Astrocyte (in vitro differentiated cells and primary cell): ENCODE measurements at regions not wholly inside any gene's neighbourhood (a gene's known extent, or its start where the extent isn't known, plus 50 kb on each side); places are given as distances from the start of the nearest gene placed in this dataset.

ENCODE experiments used
- DNase-seq: peaks from one replicate; pipeline ENCODE4 v3.0.0-alpha.2; 2010; ENCODE audit warnings: low read depth
- FAIRE-seq: peaks from 2 replicates; lab custom pipeline; 2011; peaks lifted over from hg19 to GRCh38; lab: Jason Lieb, UNC
- H2AFZ ChIP-seq: 2 replicates; pipeline ENCODE4 v1.6.0; 2012; ENCODE audit warnings: low read depth, low read length, inconsistent platforms
- H3K27ac ChIP-seq: 2 replicates; pipeline ENCODE4 v1.5.1; 2011; ENCODE audit warnings: low read depth, low read length, inconsistent platforms
- H3K27me3 ChIP-seq: 2 replicates; pipeline ENCODE4 v1.6.0; 2011; ENCODE audit warnings: low read length, inconsistent platforms; ENCODE audit not compliant: insufficient read depth
- H3K36me3 ChIP-seq: 2 replicates; pipeline ENCODE4 v1.5.1; 2011; ENCODE audit warnings: low read length, inconsistent platforms; ENCODE audit not compliant: insufficient read depth
- H3K4me1 ChIP-seq: 2 replicates; pipeline ENCODE4 v1.5.1; 2011; ENCODE audit warnings: low read length, inconsistent platforms; ENCODE audit not compliant: insufficient read depth
- H3K4me2 ChIP-seq: 2 replicates; pipeline ENCODE4 v1.6.0; 2012; ENCODE audit warnings: low read length, inconsistent platforms
- H3K4me3 ChIP-seq: 2 replicates; pipeline ENCODE4 v1.5.1; 2011; ENCODE audit warnings: low read depth, mild to moderate bottlenecking, low read length, inconsistent platforms; ENCODE audit not compliant: insufficient read depth
- H3K79me2 ChIP-seq: 2 replicates; pipeline ENCODE4 v1.6.0; 2012; ENCODE audit warnings: mild to moderate bottlenecking, low read length, inconsistent platforms; ENCODE audit not compliant: insufficient read depth
- H3K9ac ChIP-seq: 2 replicates; pipeline ENCODE4 v1.6.0; 2012; ENCODE audit warnings: mild to moderate bottlenecking, low read length, inconsistent platforms
- H3K9me3 ChIP-seq: 2 replicates; pipeline ENCODE4 v1.5.1; 2012; ENCODE audit warnings: low read depth, mild to moderate bottlenecking, low read length, inconsistent platforms; ENCODE audit not compliant: insufficient read depth
- H4K20me1 ChIP-seq: 2 replicates; pipeline ENCODE4 v1.6.0; 2012; ENCODE audit warnings: low read length, inconsistent platforms; ENCODE audit not compliant: insufficient read depth
- H3K27ac Mint-ChIP-seq: one replicate; pipeline ENCODE4 v1.8.0; 2021; ENCODE audit warnings: mild to moderate bottlenecking, mixed read lengths; ENCODE audit not compliant: unreplicated experiment
- H3K27me3 Mint-ChIP-seq: one replicate; pipeline ENCODE4 v1.8.0; 2021; ENCODE audit warnings: low read depth, mixed read lengths; ENCODE audit not compliant: unreplicated experiment
- H3K36me3 Mint-ChIP-seq: one replicate; pipeline ENCODE4 v1.8.0; 2021; ENCODE audit warnings: low read depth, mixed read lengths; ENCODE audit not compliant: unreplicated experiment
- H3K4me1 Mint-ChIP-seq: one replicate; pipeline ENCODE4 v1.8.0; 2021; ENCODE audit warnings: low read depth, mixed read lengths; ENCODE audit not compliant: unreplicated experiment
- H3K4me3 Mint-ChIP-seq: one replicate; pipeline ENCODE4 v1.8.0; 2021; ENCODE audit warnings: mild to moderate bottlenecking, moderate library complexity, mixed read lengths; ENCODE audit not compliant: unreplicated experiment
- H3K9me3 Mint-ChIP-seq: one replicate; pipeline ENCODE4 v1.8.0; 2021; ENCODE audit warnings: mild to moderate bottlenecking, mixed read lengths; ENCODE audit not compliant: unreplicated experiment
- CTCF ChIP-seq: IDR thresholded peaks from 2 replicates; pipeline ENCODE4 v1.5.1; 2011; ENCODE audit warnings: low read depth, mild to moderate bottlenecking, inconsistent platforms, low read length, moderate library complexity; ENCODE audit not compliant: insufficient read depth
- EZH2 ChIP-seq: IDR thresholded peaks from 2 replicates; pipeline ENCODE4 v1.6.1; 2012; ENCODE audit warnings: mild to moderate bottlenecking, low read length, inconsistent platforms; ENCODE audit not compliant: insufficient read depth

- no peaks in the 10 kb centered on the region for H3K36me3 ChIP-seq
- no peaks in the 10 kb centered on the region for H3K79me2 ChIP-seq
- no peak overlapping the region for H3K9ac ChIP-seq
- H3K27me3 ChIP-seq = no peaks in the 10 kb centered on the region
- no peak overlapping the region for H2AFZ ChIP-seq
- Mint-ChIP-seq H3K4me1 (peaks cover 12% of the 10 kb centered on the region), H3K9me3 (no peaks in the 10 kb centered on the region), H3K36me3 (no peaks in the 10 kb centered on the region), H3K27me3 (no peaks in the 10 kb centered on the region), H3K27ac (no peak overlapping the region), H3K4me3 (no peak overlapping the region)
- no peak overlapping the region for H3K4me2 ChIP-seq
- peaks cover 9% of the 10 kb centered on the region for H3K4me1 ChIP-seq
- FAIRE-seq (no peak), DNase-seq (no peak)
- no peaks in the 10 kb centered on the region for H4K20me1 ChIP-seq
- TF ChIP-seq EZH2 = no peak
- no peak for TF ChIP-seq CTCF
- H3K9me3 ChIP-seq = no peaks in the 10 kb centered on the region
- H3K27ac ChIP-seq = no peak overlapping the region
- H3K4me3 ChIP-seq = no peak overlapping the region
Observed at GRCh38 chr13:48165063-48165462, 67.9 kb upstream of the ITM2B start.

DNA sequence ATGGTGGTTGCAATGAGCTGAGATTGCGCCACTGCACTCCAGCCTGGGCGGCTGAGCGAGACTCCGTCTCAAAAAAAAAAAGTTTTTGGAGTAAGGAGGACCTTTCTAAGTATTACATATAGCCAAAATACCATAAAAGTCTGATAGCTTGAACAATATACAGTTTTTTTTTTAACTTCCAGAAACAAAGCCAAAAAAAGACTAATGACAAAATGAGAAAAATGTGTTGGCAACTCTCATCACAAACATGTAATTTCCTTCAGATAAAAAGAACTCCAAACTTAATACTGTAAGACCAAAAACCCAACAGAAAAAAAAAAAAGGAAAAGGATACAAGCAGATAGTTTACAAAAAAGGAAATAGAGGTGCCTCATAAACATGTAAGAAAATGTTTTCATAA, 68.2 kb upstream of the MED4 start:
- H3K4me1 Mint-ChIP-seq = peaks cover 25% of the 10 kb centered on the region
- H3K9me3 ChIP-seq = no peaks in the 10 kb centered on the region
- no peak overlapping the region for H3K4me3 ChIP-seq
- no peaks in the 10 kb centered on the region for H3K9me3 Mint-ChIP-seq
- TF ChIP-seq EZH2 (no peak), CTCF (no peak)
- no peaks in the 10 kb centered on the region for H3K36me3 ChIP-seq
- H3K4me1 ChIP-seq = peaks cover 19% of the 10 kb centered on the region
- H4K20me1 ChIP-seq = no peaks in the 10 kb centered on the region
- H3K9ac ChIP-seq = no peak overlapping the region
- DNase-seq (no peak), FAIRE-seq (no peak)
- H2AFZ ChIP-seq = no peak overlapping the region
- H3K4me2 ChIP-seq = no peak overlapping the region
- no peaks in the 10 kb centered on the region for H3K79me2 ChIP-seq
- H3K36me3 Mint-ChIP-seq = no peaks in the 10 kb centered on the region
- no peak overlapping the region for H3K4me3 Mint-ChIP-seq
- H3K27me3 ChIP-seq = no peaks in the 10 kb centered on the region
- no peak overlapping the region for H3K27ac Mint-ChIP-seq
- no peak overlapping the region for H3K27ac ChIP-seq
- H3K27me3 Mint-ChIP-seq = no peaks in the 10 kb centered on the region

GRCh38 chr13:48162217-48162616, 67.3 kb upstream of the MED4 start:
- H3K36me3 ChIP-seq = no peaks in the 10 kb centered on the region
- Mint-ChIP-seq H3K36me3 (no peaks in the 10 kb centered on the region), H3K9me3 (no peaks in the 10 kb centered on the region), H3K4me1 (peaks cover 25% of the 10 kb centered on the region), H3K27me3 (no peaks in the 10 kb centered on the region), H3K27ac (no peak overlapping the region), H3K4me3 (no peak overlapping the region)
- DNase-seq (no peak), FAIRE-seq (no peak)
- H3K9me3 ChIP-seq = no peaks in the 10 kb centered on the region
- no peaks in the 10 kb centered on the region for H3K79me2 ChIP-seq
- H3K27me3 ChIP-seq = no peaks in the 10 kb centered on the region
- H4K20me1 ChIP-seq = no peaks in the 10 kb centered on the region
- H2AFZ ChIP-seq = no peak overlapping the region
- H3K27ac ChIP-seq = no peak overlapping the region
- peaks cover 19% of the 10 kb centered on the region for H3K4me1 ChIP-seq
- no peak overlapping the region for H3K4me2 ChIP-seq
- no peak for TF ChIP-seq CTCF
- no peak for TF ChIP-seq EZH2
- no peak overlapping the region for H3K4me3 ChIP-seq
- no peak overlapping the region for H3K9ac ChIP-seq
